Prostate gland (tissue), 2 donors: ENCODE measurements at regions not wholly inside any gene's neighbourhood (a gene's known extent, or its start where the extent isn't known, plus 50 kb on each side); places are given as distances from the start of the nearest gene placed in this dataset.

Experiments
- DNase-seq: peaks from one replicate; pipeline ENCODE4 v3.0.0-alpha.2; 2019; ENCODE audit warnings: low spot score
- H3K27ac ChIP-seq, 2 donors: fragments of 200-600 bp; sonication (generic); 2 replicates each; pipeline ENCODE4 v1.5.1; 2017 to 2019
- H3K27me3 ChIP-seq: fragments of 200-600 bp; sonication (generic); replicated peaks from 2 replicates; pipeline ENCODE4 v1.5.1; 2019; ENCODE audit not compliant: insufficient read depth
- H3K36me3 ChIP-seq, 2 donors: fragments of 200-600 bp; sonication (generic); 1 replicate in 1 of 2; 2 replicates in 1 of 2; pipeline versions ENCODE4 v1.5.1 to v1.8.1; 2017 to 2019
- H3K4me1 ChIP-seq: fragments of 200-600 bp; sonication (generic); replicated peaks from 2 replicates; pipeline ENCODE4 v1.5.1; 2019
- H3K4me3 ChIP-seq, 2 donors: fragments of 200-600 bp; sonication (generic); 2 replicates each; pipeline ENCODE4 v1.5.1; 2017 to 2019
- H3K9me3 ChIP-seq: fragments of 200-600 bp; sonication (generic); 2 replicates; pipeline ENCODE4 v1.5.1; 2017
- POLR2A ChIP-seq: fragments of 450-650 bp; IDR thresholded peaks from one replicate; pipeline ENCODE4 v1.6.1; 2016; ENCODE audit warnings: antibody characterized with exemption, mild to moderate bottlenecking
- POLR2AphosphoS5 ChIP-seq: sonication (generic); formaldehyde crosslinking; IDR thresholded peaks from one replicate; pipeline ENCODE4 v1.6.1; 2017; ENCODE audit warnings: antibody characterized with exemption
- WGBS: methylation state at CpG from one replicate; pipeline ENCODE4 v1.1.5; 2018; 5-methylcytosine and 5-hydroxymethylcytosine counted together
- intact Hi-C: fragments of 100-400 bp; cut with DNase I; formaldehyde crosslinking; loops from one replicate; pipeline ENCODE4 v1.14.2; 2022
- TF ChIP-seq, protein P1 (sequence below), 4 experiments: fragments of 200-600 bp in 2 of 4; fragments of 450-650 bp in 2 of 4; sonication (generic) in 2 of 4; IDR thresholded peaks; 1 replicate in 3 of 4; 2 replicates in 1 of 4; pipeline ENCODE4 v1.5.1; 2016 to 2019; ENCODE audit warnings: antibody characterized with exemption in 4 of 4, mild to moderate bottlenecking in 2 of 4, moderate library complexity in 2 of 4

GRCh38 chr10:1989090-1989489 lies 251.8 kb upstream of the ADARB2 start:
- 89% methylated on average over 5 of the region's 5 CpGs for WGBS

DNA sequence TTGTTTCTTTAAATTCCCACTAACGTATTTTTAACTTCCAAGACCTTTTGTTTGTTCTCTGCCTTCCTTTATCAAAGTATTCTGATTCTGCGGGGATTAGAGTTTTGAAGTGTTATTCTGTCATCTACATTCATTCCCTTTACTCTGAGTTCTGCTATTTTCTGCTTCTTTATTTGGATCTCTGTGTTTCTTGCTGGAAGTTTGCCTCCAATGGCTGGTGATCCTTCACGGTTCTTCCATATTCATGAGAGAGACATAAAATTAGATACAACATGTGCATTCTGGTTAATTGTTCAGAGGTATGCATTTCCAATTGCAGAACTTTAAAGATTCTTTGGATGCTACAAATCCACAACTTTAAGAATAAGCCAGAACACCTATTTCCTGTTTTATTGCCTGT lies 244.7 kb upstream of the ADARB2 start:
- Histone ChIP-seq H3K4me3 (no peak overlapping the region), H3K27ac (no peak overlapping the region), H3K27me3 (no peaks in the 10 kb centered on the region), H3K9me3 (no peaks in the 10 kb centered on the region), H3K4me1 (no peaks in the 10 kb centered on the region), H3K36me3 (no peaks in the 10 kb centered on the region)
- intact Hi-C loops, result no loop called here
- DNase-seq, result no peak
- 76% methylated on average over 3 of the region's 3 CpGs for WGBS
- TF ChIP-seq POLR2AphosphoS5, result no peak
- no peak for TF ChIP-seq POLR2A
- TF ChIP-seq, protein P1, sequence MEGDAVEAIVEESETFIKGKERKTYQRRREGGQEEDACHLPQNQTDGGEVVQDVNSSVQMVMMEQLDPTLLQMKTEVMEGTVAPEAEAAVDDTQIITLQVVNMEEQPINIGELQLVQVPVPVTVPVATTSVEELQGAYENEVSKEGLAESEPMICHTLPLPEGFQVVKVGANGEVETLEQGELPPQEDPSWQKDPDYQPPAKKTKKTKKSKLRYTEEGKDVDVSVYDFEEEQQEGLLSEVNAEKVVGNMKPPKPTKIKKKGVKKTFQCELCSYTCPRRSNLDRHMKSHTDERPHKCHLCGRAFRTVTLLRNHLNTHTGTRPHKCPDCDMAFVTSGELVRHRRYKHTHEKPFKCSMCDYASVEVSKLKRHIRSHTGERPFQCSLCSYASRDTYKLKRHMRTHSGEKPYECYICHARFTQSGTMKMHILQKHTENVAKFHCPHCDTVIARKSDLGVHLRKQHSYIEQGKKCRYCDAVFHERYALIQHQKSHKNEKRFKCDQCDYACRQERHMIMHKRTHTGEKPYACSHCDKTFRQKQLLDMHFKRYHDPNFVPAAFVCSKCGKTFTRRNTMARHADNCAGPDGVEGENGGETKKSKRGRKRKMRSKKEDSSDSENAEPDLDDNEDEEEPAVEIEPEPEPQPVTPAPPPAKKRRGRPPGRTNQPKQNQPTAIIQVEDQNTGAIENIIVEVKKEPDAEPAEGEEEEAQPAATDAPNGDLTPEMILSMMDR (IDR thresholded peaks at IDR 0.05), result no peak

More at GRCh38 chr10:1989090-1989489, 251.8 kb upstream of the ADARB2 start:
- no peak overlapping the region for H3K4me3 ChIP-seq
- H3K36me3 ChIP-seq, result no peaks in the 10 kb centered on the region
- TF ChIP-seq POLR2A (no peak), POLR2AphosphoS5 (no peak)
- TF ChIP-seq, protein P1 (IDR thresholded peaks at IDR 0.05), result no peak
- H3K27ac ChIP-seq, result no peak overlapping the region
- DNase-seq, result no peak
- H3K9me3 ChIP-seq, result no peaks in the 10 kb centered on the region
- H3K27me3 ChIP-seq, result no peaks in the 10 kb centered on the region
- intact Hi-C loops, result no loop called here
- H3K4me1 ChIP-seq, result no peaks in the 10 kb centered on the region

DNA sequence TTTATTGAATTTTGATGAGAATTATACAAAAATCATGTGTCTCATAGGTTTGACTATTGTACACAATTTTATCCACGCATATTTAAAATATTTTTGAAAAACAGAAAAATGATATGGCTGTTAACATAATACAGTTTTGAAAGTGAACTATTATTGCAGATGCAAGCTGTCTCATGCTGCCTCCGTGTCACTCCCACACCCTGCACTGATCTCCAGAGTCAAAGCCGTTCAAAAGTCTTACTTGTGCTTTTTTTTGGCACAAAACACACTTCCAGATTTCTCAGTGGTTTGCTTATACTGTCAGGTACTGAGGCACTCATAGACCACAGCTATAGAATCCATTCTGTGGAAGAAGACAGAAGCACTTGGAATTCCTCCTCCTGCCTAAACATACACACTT lies 243.1 kb upstream of the ADARB2 start:
- Histone ChIP-seq H3K27me3 (no peaks in the 10 kb centered on the region), H3K9me3 (no peaks in the 10 kb centered on the region), H3K4me1 (no peaks in the 10 kb centered on the region), H3K4me3 (no peak overlapping the region), H3K27ac (no peak overlapping the region), H3K36me3 (no peaks in the 10 kb centered on the region)
- intact Hi-C loops, result no loop called here
- TF ChIP-seq, protein P1 (IDR thresholded peaks at IDR 0.05), result no peak
- TF ChIP-seq POLR2AphosphoS5 (no peak), POLR2A (no peak)
- no peak for DNase-seq
- WGBS, result 72% methylated on average over 3 of the region's 3 CpGs

- Histone ChIP-seq H3K4me3 (no peak overlapping the region), H3K27ac (no peak overlapping the region), H3K36me3 (no peaks in the 10 kb centered on the region), H3K9me3 (no peaks in the 10 kb centered on the region), H3K27me3 (no peaks in the 10 kb centered on the region), H3K4me1 (no peaks in the 10 kb centered on the region)
- TF ChIP-seq, protein P1 (IDR thresholded peaks at IDR 0.05), result no peak
- TF ChIP-seq POLR2AphosphoS5 (no peak), POLR2A (no peak)
- no peak for DNase-seq
- 51% methylated on average over 3 of the region's 3 CpGs for WGBS
- intact Hi-C loops, result no loop called here
Measured at GRCh38 chr10:1978584-1978983, 241.3 kb upstream of the ADARB2 start.

DNA sequence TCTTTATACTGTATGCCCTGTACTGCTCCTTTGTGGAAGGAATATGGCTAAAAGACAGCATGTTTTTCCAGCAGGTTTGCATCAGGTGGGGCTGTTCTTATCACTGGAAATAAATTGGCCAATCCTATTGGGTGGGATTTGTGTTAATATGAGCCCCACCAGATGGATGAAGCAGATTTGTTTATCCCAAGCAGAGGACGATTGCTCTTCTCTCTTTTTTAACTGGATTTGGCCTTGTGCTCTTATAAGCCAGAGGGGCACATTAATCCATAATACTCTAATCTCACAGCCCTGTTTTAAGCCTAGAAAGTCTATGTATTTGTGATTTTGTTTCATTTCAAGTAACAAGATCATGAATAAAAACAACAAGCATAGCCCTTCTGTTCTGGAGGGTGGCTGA lies 240.1 kb upstream of the ADARB2 start:
- intact Hi-C loops, result no loop called here
- Histone ChIP-seq H3K27ac (no peak overlapping the region), H3K4me3 (no peak overlapping the region), H3K36me3 (no peaks in the 10 kb centered on the region), H3K4me1 (no peaks in the 10 kb centered on the region), H3K27me3 (no peaks in the 10 kb centered on the region), H3K9me3 (no peaks in the 10 kb centered on the region)
- 46% methylated on average over 1 of the region's 1 CpG for WGBS
- no peak for DNase-seq
- TF ChIP-seq POLR2A (no peak), POLR2AphosphoS5 (no peak)
- TF ChIP-seq, protein P1 (IDR thresholded peaks at IDR 0.05), result no peak
